B cell (primary cell): ENCODE measurements at regions not wholly inside any gene's neighbourhood (a gene's known extent, or its start where the extent isn't known, plus 50 kb on each side); places are given as distances from the start of the nearest gene placed in this dataset.

ENCODE experiments used
- ATAC-seq: fragments of 200-7000 bp; cut with Tn5 transposase; one replicate; pipeline ENCODE4 v1.10.0; 2021; ENCODE audit warnings: low read depth, mild to moderate bottlenecking, moderate number of reproducible peaks, moderate library complexity
- CTCF ChIA-PET: fragments of 350-600 bp; sonication (Branson Sonifier 250); formaldehyde crosslinking; loops from one replicate; lab custom pipeline; 2021; ENCODE audit warnings: antibody characterized with exemption, inconsistent platforms; lab: Charles Lee
- POLR2A ChIA-PET: fragments of 350-600 bp; sonication (Branson Sonifier 250); formaldehyde crosslinking; loops from one replicate; lab custom pipeline; 2021; ENCODE audit warnings: antibody characterized with exemption; lab: Charles Lee
- DNase-seq: peaks from one replicate; pipeline ENCODE4 v3.0.0; 2013
- H2AFZ ChIP-seq: 2 replicates; pipeline ENCODE4 v1.6.1; 2012; ENCODE audit warnings: mild to moderate bottlenecking, low read depth, low read length; ENCODE audit not compliant: insufficient read depth, poor library complexity, severe bottlenecking
- H3K27ac ChIP-seq, 2 donors: 1 replicate in 1 of 2; 2 replicates in 1 of 2; pipeline ENCODE4 v1.5.1; 2012 to 2013; ENCODE audit warnings: low read length in 2 of 2, mild to moderate bottlenecking in 2 of 2, moderate library complexity in 1 of 2
- H3K27me3 ChIP-seq, 4 experiments: fragments of 200-600 bp in 1 of 4; sonication (generic) in 1 of 4; replicated peaks in 1 of 4; 1 replicate in 2 of 4; 2 replicates in 2 of 4; pipeline versions ENCODE4 v1.6.1 to v1.7.0; 2013 to 2016; ENCODE audit warnings: low read length in 3 of 4, mild to moderate bottlenecking in 2 of 4, mixed read lengths in 1 of 4, moderate library complexity in 1 of 4; ENCODE audit not compliant: insufficient read depth in 4 of 4, control insufficient read depth in 3 of 4; ENCODE audit errors: control extremely low read depth in 1 of 4
- H3K36me3 ChIP-seq, 2 experiments: replicated peaks in 1 of 2; 1 replicate in 1 of 2; 2 replicates in 1 of 2; pipeline versions ENCODE4 v1.6.1 to v1.7.1; 2013; ENCODE audit warnings: low read length in 1 of 2; ENCODE audit not compliant: insufficient read depth in 2 of 2, control insufficient read depth in 1 of 2; ENCODE audit errors: control extremely low read depth in 1 of 2, extremely low read depth in 1 of 2
- H3K4me1 ChIP-seq, 2 donors: fragments of 200-600 bp in 1 of 2; sonication (generic) in 1 of 2; 1 replicate in 1 of 2; 2 replicates in 1 of 2; pipeline versions ENCODE4 v1.5.1 to v1.6.1; 2013 to 2017; ENCODE audit warnings: low read length in 2 of 2; ENCODE audit not compliant: control insufficient read depth in 2 of 2, insufficient read depth in 2 of 2
- H3K4me2 ChIP-seq: replicated peaks from 2 replicates; pipeline ENCODE3; 2012; ENCODE audit warnings: mild to moderate bottlenecking, low read depth, low read length; ENCODE audit not compliant: poor library complexity, severe bottlenecking
- H3K4me3 ChIP-seq, 5 experiments: fragments of 200-600 bp in 1 of 5; sonication (generic) in 1 of 5; 1 replicate in 3 of 5; 2 replicates in 2 of 5; pipeline versions ENCODE4 v1.5.1 to v1.7.0; 2011 to 2016; ENCODE audit warnings: low read length in 4 of 5, mild to moderate bottlenecking in 4 of 5, low read depth in 2 of 5, control low read depth in 1 of 5, moderate library complexity in 1 of 5; ENCODE audit not compliant: insufficient read depth in 1 of 5; ENCODE audit errors: control extremely low read depth in 1 of 5, extremely low read depth in 1 of 5
- H3K79me2 ChIP-seq: fragments of 200-600 bp; sonication (generic); one replicate; pipeline ENCODE4 v1.6.0; 2016; ENCODE audit warnings: low read length; ENCODE audit not compliant: control insufficient read depth, insufficient read depth
- H3K9ac ChIP-seq: fragments of 200-600 bp; sonication (generic); 2 replicates; pipeline ENCODE4 v1.6.1; 2017; ENCODE audit warnings: mild to moderate bottlenecking, low read length, moderate library complexity
- H3K9me3 ChIP-seq, 3 donors: one replicate each; pipeline versions ENCODE4 v1.6.1 to v1.7.1; 2013; ENCODE audit warnings: low read length in 2 of 3; ENCODE audit not compliant: control insufficient read depth in 2 of 3, insufficient read depth in 1 of 3; ENCODE audit errors: control extremely low read depth in 1 of 3
- H4K20me1 ChIP-seq: 2 replicates; pipeline ENCODE4 v1.6.0; 2012; ENCODE audit warnings: mild to moderate bottlenecking, low read length; ENCODE audit not compliant: insufficient read depth, control insufficient read depth, poor library complexity, severe bottlenecking
- H3K27ac Mint-ChIP-seq: one replicate; pipeline ENCODE4 v1.8.0; 2021; ENCODE audit warnings: mixed read lengths
- H3K27me3 Mint-ChIP-seq: one replicate; pipeline ENCODE4 v1.8.0; 2021; ENCODE audit warnings: mixed read lengths
- H3K4me1 Mint-ChIP-seq: one replicate; pipeline ENCODE4 v1.8.0; 2021; ENCODE audit warnings: mixed read lengths
- H3K4me3 Mint-ChIP-seq: one replicate; pipeline ENCODE4 v1.8.0; 2021; ENCODE audit warnings: mixed read lengths
- H3K9me3 Mint-ChIP-seq: one replicate; pipeline ENCODE4 v1.8.0; 2022; ENCODE audit warnings: mixed read lengths; ENCODE audit not compliant: insufficient read depth
- CTCF ChIP-seq: fragments of 200-600 bp; IDR thresholded peaks from one replicate; pipeline ENCODE4 v1.8.0; 2022; ENCODE audit warnings: antibody characterized with exemption, mild to moderate bottlenecking
- EZH2 ChIP-seq: IDR thresholded peaks from 2 replicates; pipeline ENCODE4 v1.6.1; 2012; ENCODE audit warnings: borderline replicate concordance, low read depth, mild to moderate bottlenecking, moderate library complexity, low read length; ENCODE audit not compliant: insufficient read depth, poor library complexity, severe bottlenecking
- WGBS: methylation state at CpG from one replicate; pipeline ENCODE4 v1.1.5; 2013; ENCODE audit warnings: missing lambda C conversion rate; ENCODE audit not compliant: insufficient coverage; 5-methylcytosine and 5-hydroxymethylcytosine counted together
- intact Hi-C: fragments of 100-400 bp; cut with micrococcal nuclease; formaldehyde crosslinking; loops from one replicate; pipeline ENCODE4 v1.10.0; 2022

GRCh38 chr9:16345902-16346301 is 524.6 kb downstream of the BNC2 start:
- Histone ChIP-seq H3K4me2 (no peak overlapping the region), H3K4me3 (no peak overlapping the region), H4K20me1 (no peaks in the 10 kb centered on the region), H3K36me3 (no peaks in the 10 kb centered on the region), H2AFZ (no peak overlapping the region), H3K4me1 (no peaks in the 10 kb centered on the region), H3K9ac (no peak overlapping the region), H3K9me3 (no peaks in the 10 kb centered on the region), H3K27me3 (no peaks in the 10 kb centered on the region), H3K79me2 (no peaks in the 10 kb centered on the region), H3K27ac (no peak overlapping the region)
- no peaks in the 10 kb centered on the region for H3K9me3 Mint-ChIP-seq
- 93% methylated on average over 3 of the region's 3 CpGs for WGBS
- TF ChIP-seq CTCF (no peak), EZH2 (no peak)
- POLR2A ChIA-PET, result no interaction called here
- no peak overlapping the region for H3K27ac Mint-ChIP-seq
- H3K4me1 Mint-ChIP-seq, result no peaks in the 10 kb centered on the region
- intact Hi-C loops, result no loop called here
- no peak overlapping the region for H3K4me3 Mint-ChIP-seq
- H3K27me3 Mint-ChIP-seq, result no peaks in the 10 kb centered on the region
- DNase-seq (no peak), ATAC-seq (no peak)
- CTCF ChIA-PET, result no interaction called here

GRCh38 chr9:16347886-16348285 is 522.6 kb downstream of the BNC2 start:
- POLR2A ChIA-PET, result no interaction called here
- H4K20me1 ChIP-seq, result no peaks in the 10 kb centered on the region
- H3K4me3 Mint-ChIP-seq, result no peak overlapping the region
- intact Hi-C loops, result no loop called here
- CTCF ChIA-PET, result no interaction called here
- 100% methylated on average over 1 of the region's 5 CpGs for WGBS
- no peaks in the 10 kb centered on the region for H3K27me3 Mint-ChIP-seq
- no peaks in the 10 kb centered on the region for H3K27me3 ChIP-seq
- DNase-seq, result no peak
- TF ChIP-seq CTCF (no peak), EZH2 (no peak)
- H3K4me1 ChIP-seq, result no peaks in the 10 kb centered on the region
- no peaks in the 10 kb centered on the region for H3K36me3 ChIP-seq
- no peaks in the 10 kb centered on the region for H3K9me3 Mint-ChIP-seq
- H2AFZ ChIP-seq, result no peak overlapping the region
- no peaks in the 10 kb centered on the region for H3K79me2 ChIP-seq
- H3K27ac Mint-ChIP-seq, result no peak overlapping the region
- no peak overlapping the region for H3K4me2 ChIP-seq
- no peak overlapping the region for H3K9ac ChIP-seq
- no peaks in the 10 kb centered on the region for H3K9me3 ChIP-seq
- no peak overlapping the region for H3K27ac ChIP-seq
- no peaks in the 10 kb centered on the region for H3K4me1 Mint-ChIP-seq
- H3K4me3 ChIP-seq, result no peak overlapping the region
- no peak for ATAC-seq
